ENCODE measurements at regions not wholly inside any gene's neighbourhood (a gene's known extent, or its start where the extent isn't known, plus 50 kb on each side); places are given as distances from the start of the nearest gene placed in this dataset.

GRCh38 chr13:105572401-105572800 lies 963.1 kb downstream of the EFNB2 start:
- no peak for TF ChIP-seq POLR2A (IDR thresholded peaks at IDR 0.05)
- no peak for TF ChIP-seq CTCF (IDR thresholded peaks at IDR 0.05)
